ENCODE measurements at regions not wholly inside any gene's neighbourhood (a gene's known extent, or its start where the extent isn't known, plus 50 kb on each side); places are given as distances from the start of the nearest gene placed in this dataset.

DNA sequence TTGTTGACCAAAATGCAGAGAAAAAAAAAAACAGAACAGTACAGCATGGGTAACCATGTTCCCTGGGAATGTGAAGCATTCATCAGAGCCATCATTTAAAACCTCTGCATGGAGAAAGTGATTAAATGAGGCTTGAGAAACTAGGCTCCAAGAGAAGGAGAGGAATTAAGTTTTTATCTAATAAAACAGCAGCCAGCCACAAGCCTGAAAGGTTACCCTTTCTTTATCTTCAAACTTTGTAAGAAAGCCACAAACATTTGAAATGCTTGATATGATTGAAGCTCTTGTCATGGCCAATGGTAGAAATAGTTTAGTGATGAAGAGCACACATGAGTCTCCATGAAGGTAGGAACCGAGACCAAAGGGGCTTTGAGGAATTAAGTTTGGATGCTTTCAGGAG is 144.9 kb upstream of the SYT1 start:
- Histone ChIP-seq H3K27me3 (no peaks in the 10 kb centered on the region), H3K4me3 (no peak overlapping the region), H3K4me1 (no peaks in the 10 kb centered on the region), H3K27ac (no peak overlapping the region), H3K36me3 (peaks cover 0 to 4% of the 10 kb centered on the region in 2 donors), H3K9me3 (no peaks in the 10 kb centered on the region)
- intact Hi-C loops (cut with DNase I; ENCODE audit: low total_unique reads) = no loop called here
- DNase-seq = no peak
- TF ChIP-seq, protein P1, sequence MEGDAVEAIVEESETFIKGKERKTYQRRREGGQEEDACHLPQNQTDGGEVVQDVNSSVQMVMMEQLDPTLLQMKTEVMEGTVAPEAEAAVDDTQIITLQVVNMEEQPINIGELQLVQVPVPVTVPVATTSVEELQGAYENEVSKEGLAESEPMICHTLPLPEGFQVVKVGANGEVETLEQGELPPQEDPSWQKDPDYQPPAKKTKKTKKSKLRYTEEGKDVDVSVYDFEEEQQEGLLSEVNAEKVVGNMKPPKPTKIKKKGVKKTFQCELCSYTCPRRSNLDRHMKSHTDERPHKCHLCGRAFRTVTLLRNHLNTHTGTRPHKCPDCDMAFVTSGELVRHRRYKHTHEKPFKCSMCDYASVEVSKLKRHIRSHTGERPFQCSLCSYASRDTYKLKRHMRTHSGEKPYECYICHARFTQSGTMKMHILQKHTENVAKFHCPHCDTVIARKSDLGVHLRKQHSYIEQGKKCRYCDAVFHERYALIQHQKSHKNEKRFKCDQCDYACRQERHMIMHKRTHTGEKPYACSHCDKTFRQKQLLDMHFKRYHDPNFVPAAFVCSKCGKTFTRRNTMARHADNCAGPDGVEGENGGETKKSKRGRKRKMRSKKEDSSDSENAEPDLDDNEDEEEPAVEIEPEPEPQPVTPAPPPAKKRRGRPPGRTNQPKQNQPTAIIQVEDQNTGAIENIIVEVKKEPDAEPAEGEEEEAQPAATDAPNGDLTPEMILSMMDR (IDR thresholded peaks at IDR 0.05) = no peak
- TF ChIP-seq POLR2A (IDR thresholded peaks at IDR 0.05) = no peak

- H3K4me1 ChIP-seq = no peaks in the 10 kb centered on the region
- H3K9me3 ChIP-seq = no peaks in the 10 kb centered on the region
- TF ChIP-seq, protein P1 (IDR thresholded peaks at IDR 0.05) = no peak
- no peak for TF ChIP-seq POLR2A (IDR thresholded peaks at IDR 0.05)
- no peak for DNase-seq
- no peak overlapping the region for H3K27ac ChIP-seq
- intact Hi-C loops (cut with DNase I; ENCODE audit: low total_unique reads) = no loop called here
- no peak overlapping the region for H3K4me3 ChIP-seq
- H3K36me3 ChIP-seq = peaks cover 0 to 4% of the 10 kb centered on the region in 2 donors
- H3K27me3 ChIP-seq = no peaks in the 10 kb centered on the region
Measured at GRCh38 chr12:78721906-78722305, 142.7 kb upstream of the SYT1 start.

DNA sequence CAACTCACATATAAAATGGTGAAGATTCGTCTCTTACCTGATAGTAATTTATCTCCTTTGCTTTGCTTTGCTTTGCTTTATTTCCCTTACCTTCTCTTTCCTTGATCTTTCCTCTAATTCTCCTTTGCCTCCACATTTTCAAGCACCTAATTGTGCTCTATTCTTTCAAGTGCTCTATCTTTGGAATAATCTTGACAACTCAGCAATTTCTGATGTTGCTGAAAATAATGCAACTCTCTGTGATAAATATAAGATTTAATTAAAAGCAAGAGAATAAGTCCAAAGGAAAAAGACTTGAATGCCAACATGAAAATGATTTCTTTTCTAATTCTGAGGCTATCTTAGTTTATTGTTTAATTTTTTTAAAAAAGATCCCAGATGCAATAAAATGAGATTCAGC is 139.5 kb upstream of the SYT1 start:
- no peaks in the 10 kb centered on the region for H3K36me3 ChIP-seq
- H3K27me3 ChIP-seq = no peaks in the 10 kb centered on the region
- no peak overlapping the region for H3K27ac ChIP-seq
- no peaks in the 10 kb centered on the region for H3K9me3 ChIP-seq
- DNase-seq = no peak
- intact Hi-C loops (cut with DNase I; ENCODE audit: low total_unique reads) = no loop called here
- H3K4me1 ChIP-seq = no peaks in the 10 kb centered on the region
- no peak overlapping the region for H3K4me3 ChIP-seq
- TF ChIP-seq, protein P1 (IDR thresholded peaks at IDR 0.05) = no peak
- no peak for TF ChIP-seq POLR2A (IDR thresholded peaks at IDR 0.05)

GRCh38 chr12:78725951-78726580 is 138.5 kb upstream of the SYT1 start:
- no peaks in the 10 kb centered on the region for H3K9me3 ChIP-seq
- H3K4me1 ChIP-seq = no peaks in the 10 kb centered on the region
- H3K36me3 ChIP-seq = no peaks in the 10 kb centered on the region
- intact Hi-C loops (cut with DNase I; ENCODE audit: low total_unique reads) = no loop called here
- H3K4me3 ChIP-seq = no peak overlapping the region
- no peaks in the 10 kb centered on the region for H3K27me3 ChIP-seq
- no peak for TF ChIP-seq POLR2A (IDR thresholded peaks at IDR 0.05)
- TF ChIP-seq, protein P1 (IDR thresholded peaks at IDR 0.05) = no peak
- DNase-seq = no peak
- H3K27ac ChIP-seq = no peak overlapping the region

DNA sequence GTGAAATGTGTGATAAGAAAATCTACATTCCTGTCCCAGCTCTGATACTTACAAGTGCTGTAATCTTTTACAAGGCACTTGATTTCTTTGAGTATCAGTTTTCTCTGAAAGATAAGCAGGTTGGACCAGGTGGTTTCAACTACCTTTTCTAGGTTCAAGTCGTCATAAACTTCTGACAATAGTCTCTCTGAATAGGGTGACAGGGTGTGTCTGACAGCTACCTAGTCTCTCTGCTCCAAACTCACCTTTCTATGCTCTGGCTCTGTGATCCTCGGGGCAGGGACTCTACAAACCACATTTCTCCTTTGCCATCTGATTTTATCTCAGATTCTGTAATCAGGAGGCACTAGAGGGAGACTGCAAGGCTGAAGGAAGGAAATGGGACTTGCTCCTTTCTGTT is 137.7 kb upstream of the SYT1 start:
- Histone ChIP-seq H3K27ac (no peak overlapping the region), H3K36me3 (no peaks in the 10 kb centered on the region), H3K27me3 (no peaks in the 10 kb centered on the region), H3K4me1 (no peaks in the 10 kb centered on the region), H3K4me3 (no peak overlapping the region), H3K9me3 (no peaks in the 10 kb centered on the region)
- TF ChIP-seq, protein P1 (IDR thresholded peaks at IDR 0.05) = no peak
- no peak for TF ChIP-seq POLR2A (IDR thresholded peaks at IDR 0.05)
- intact Hi-C loops (cut with DNase I; ENCODE audit: low total_unique reads) = no loop called here
- DNase-seq = no peak
